ENCODE measurements at regions not wholly inside any gene's neighbourhood (a gene's known extent, or its start where the extent isn't known, plus 50 kb on each side); places are given as distances from the start of the nearest gene placed in this dataset.

GRCh38 chr15:101590785-101591184, 61.4 kb downstream of the TM2D3 start:
- DNase-seq: no peak

DNA sequence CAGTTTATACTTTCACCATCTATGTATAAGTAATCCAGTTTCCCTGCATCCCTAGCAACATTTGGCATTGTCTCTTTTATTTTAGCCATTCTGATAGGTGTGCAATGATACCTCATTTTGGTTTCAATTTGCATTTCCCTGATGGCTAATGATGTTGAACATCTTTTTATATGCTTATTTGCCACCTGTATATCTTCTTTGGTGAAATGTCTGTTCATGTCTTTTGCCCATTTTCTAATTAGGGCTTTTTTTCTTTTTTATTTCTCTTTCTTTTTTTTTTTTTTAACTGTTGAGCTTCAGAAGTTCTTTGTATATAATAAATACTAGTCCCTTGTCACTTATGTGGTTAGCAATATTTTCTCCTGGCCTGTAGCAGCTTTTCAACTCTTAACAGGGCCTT, 68.9 kb downstream of the TM2D3 start:
- DNase-seq: no peak

- no peak for DNase-seq
Measured at GRCh38 chr15:101580431-101580830, 71.8 kb downstream of the TM2D3 start.

DNA sequence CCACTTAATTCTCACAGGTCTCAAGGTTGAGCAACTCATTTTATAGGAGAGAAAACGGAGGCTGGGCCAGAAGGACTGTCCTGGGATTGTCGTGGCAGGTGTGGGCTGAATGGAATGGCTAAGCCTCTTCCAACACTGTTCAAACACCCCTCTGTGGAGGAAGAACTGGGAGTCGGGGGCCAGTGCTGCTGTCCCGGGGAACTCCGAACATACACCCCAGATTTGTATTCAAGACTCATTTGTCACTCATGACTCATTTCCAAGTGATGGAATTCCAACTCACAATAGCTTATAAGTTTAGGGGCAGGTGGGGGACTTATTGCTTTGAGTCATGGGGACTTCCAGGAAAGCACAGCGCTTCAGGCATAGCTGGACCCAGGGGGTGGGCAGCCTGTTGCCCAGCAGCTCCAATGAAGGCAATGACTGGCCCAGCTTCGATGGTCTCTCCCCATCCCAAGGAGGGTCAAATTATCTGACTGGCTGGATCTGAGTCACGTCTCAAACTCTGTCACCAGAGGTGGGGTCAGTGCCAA, 72.5 kb downstream of the TM2D3 start:
- DNase-seq: no peak

- peak; percentile 2 to 52 for DNase-seq
Measured at GRCh38 chr15:101578443-101578894, 73.7 kb downstream of the TM2D3 start.

GRCh38 chr15:101573951-101574350, 78.2 kb downstream of the TM2D3 start:
- DNase-seq: no peak

DNA sequence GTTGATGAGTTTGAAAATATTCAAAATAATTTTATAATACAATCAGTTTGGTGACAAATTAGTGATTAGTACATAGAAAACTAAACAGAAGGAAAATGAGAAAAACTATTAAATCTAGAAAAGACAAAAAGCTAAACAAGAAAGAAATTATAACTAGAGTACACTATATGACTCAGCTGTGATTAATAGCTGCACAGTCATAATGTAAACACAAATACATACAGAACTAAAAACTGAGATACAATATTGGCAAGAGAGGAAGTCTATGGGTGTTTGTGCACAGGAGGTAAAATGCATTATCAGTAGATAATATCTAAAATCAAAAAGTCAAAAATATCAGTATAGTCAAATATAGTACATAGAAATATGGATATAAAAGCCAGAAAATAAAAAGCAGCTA, 80.7 kb upstream of the PCSK6 start:
- DNase-seq: no peak

- no peak for DNase-seq
Measured at GRCh38 chr15:101568821-101569555, 79.5 kb upstream of the PCSK6 start.

GRCh38 chr15:101568309-101568708, 78.8 kb upstream of the PCSK6 start:
- no peak for DNase-seq

GRCh38 chr15:101566748-101567488, 77.4 kb upstream of the PCSK6 start:
- no peak for DNase-seq

- DNase-seq: no peak
Measured at GRCh38 chr15:101565377-101565776, 75.9 kb upstream of the PCSK6 start.

DNA sequence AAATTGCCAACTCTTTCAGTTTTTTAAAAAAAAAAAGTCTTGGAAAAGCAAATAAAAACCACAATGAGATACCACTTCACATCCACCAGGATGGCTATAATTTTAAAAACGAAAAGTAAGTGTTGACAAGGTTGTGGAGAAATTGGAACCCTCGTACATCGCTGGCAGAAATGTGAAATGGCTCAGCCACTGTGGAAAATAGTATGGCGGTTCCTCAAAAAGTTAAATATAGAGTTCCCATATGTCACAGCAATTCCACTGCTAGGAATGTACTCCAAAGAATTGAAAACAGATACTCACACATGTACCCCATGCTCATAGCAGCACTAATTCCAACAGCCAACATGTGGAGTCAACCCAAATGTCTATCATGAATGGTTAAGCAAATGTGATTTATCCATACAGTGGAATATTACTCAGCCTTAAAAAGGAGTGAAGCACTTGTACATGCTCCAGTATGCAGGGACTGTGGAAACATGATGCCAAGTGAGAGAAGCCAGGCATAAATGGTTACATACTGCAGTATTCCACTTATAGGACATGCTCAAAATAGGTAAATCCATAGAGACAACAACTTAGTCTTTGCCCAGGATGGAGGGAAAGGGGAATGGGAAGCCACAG, 73.8 kb upstream of the PCSK6 start:
- DNase-seq: no peak

DNA sequence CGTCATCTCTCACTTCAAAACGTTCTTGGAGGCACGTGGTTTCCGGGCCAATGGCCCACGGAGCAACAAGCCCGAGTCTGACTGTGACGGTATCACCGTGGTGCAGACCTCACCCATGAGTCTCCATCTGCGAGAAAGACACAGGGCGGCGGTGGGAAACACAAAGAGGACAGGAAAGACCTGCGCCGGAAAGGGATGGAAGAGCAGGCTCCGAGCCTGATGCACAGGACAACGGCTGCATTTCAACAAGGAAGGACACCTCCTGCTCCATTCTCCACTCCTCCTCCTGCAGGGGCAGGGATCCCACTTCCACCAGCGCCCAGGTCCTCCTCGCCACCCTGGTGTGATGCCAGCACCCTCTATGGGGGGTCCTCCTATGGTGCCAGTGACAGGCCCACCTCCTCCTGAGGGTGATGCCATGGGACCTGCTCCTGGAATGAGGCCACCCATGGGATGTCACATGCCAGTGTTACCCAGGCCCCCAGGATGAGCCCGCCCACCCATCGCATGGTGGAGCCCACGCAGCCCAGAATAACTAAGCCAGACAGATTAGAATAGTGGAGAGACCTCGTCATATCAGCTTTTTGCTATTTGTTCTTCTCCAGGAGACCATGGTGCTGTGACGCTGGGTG, 73.0 kb upstream of the PCSK6 start:
- DNase-seq: no peak

DNA sequence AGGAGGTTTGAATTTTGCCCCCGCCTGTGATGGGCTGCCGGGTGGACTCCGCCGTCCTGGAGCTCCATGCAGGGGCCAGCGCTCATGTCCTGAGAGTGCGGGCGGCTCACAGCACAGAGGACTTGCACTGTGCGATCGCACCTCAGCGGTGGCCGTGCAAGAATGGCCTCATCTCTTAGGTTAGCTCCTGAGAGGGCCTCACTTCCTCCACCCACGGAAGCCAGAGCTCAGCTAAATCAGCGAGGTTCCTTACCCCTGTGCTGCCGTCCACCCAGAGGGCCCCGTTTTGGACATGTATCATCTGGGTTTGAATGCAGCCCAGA, 72.0 kb upstream of the PCSK6 start:
- DNase-seq: no peak

DNA sequence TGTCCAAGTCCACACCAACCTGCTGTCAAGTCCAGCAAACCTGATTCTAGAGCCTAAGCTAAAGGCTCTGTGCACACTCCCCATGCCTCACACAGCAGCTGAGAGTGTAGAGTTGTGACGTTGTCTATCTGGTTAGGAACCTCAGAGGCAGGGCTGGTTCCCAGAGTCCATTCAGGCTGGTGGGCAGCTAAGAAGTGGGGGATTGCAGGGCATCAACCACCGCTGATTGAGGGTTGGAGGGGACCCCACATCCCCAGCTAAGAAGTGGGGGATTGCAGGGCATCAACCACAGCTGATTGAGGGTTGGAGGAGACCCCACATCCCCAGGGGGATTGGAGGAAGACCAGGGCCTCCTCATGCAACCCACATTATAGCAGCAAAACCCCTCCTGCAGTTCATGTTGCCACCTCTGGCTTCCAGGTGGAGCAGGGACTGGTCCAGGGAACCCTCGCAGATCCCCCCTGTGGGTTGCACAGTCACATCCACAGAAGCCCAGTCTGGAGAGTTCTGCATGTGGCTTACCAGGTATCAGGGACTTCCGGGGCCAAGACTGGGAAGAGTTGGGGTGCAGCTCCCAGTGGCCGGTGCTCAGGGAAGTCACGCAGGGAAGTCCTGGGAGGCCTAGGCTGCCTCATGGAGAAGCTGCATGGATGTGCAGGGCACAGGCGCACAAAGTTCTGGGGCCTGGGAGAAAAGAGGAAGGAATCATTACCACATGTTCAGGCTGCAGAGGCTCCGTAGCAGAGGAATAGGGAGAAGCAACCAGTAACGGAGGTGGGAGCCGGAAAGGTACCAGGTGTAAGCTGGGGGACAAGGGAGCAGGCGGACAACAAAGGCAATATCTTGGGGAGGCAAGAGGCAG, 71.4 kb upstream of the PCSK6 start:
- no peak for DNase-seq

DNA sequence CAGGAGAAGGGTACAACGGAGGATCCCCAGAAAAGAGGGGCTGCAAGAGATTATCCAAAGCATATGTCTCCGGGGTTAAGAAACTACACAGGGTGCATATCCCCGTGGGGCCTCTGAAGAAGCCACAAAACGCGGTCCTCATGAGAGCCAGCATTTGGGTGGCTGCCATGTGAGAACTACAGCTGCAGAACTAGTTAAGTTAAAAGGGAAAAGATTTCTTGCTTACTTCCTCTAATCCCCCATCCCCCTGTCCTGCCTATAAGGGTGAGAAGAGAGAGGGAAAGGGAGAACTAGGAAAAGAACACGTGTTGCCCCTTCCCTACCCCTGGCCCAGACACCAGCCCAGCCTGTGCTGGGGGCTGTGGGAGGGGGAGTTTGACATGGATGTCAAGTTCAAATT, 70.4 kb upstream of the PCSK6 start:
- DNase-seq: no peak

- no peak for DNase-seq
Measured at GRCh38 chr15:101558221-101558941, 68.9 kb upstream of the PCSK6 start.

GRCh38 chr15:101556273-101556672, 66.8 kb upstream of the PCSK6 start:
- DNase-seq: no peak

GRCh38 chr15:101554115-101554915, 64.8 kb upstream of the PCSK6 start:
- no peak for DNase-seq

DNA sequence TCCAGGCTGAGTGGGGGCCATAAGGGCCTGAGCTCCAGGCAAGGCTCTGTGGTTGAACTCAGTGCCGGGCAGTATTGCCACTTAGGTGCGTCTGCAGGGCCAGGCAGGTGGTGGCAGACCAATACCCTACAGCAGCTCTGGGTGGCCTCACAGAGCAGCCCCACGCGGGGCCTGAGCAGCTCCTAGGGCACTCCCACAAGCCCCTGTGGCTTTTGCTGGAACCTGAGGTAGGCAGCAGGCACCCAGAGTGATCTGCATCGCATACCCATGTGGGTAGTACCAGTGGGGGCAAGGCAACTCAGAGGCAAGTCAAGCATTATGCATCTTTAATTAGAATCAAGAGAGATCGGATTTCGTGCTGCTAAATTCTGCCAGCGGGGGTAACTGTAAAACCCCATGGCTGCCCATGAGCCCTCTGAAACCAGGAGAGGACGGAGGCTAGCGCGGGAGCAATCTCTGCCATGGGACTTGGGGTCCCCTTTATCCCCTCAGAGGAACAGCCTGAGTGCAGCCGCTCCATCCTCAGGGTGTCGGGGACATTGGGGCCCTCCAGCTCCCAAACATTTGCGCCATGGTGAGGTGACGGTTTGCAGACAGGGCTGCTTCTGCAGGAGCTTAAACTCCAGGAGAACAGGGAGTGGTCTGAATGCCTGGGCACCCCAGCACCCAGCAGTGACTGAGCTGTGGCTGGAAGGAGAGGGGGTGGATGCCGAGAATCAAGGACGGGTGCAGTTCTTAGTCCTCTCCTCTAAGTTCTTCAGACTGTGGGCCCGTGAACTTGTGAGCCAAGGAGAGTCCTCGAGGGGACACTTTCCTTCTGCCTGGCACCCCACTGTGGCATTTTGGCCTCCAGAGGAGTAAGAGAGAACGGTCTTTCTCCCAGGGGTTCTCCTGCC, 62.4 kb upstream of the PCSK6 start:
- no peak for DNase-seq
